ENCODE measurements at regions not wholly inside any gene's neighbourhood (a gene's known extent, or its start where the extent isn't known, plus 50 kb on each side); places are given as distances from the start of the nearest gene placed in this dataset.
A peak's percentile ranks its signal among the peaks of the same experiment; 100 is the strongest.

- in situ Hi-C loops (cut with HindIII; ENCODE audit: low pct_ligation_motif_present, low sequenced_read_pairs) = no loop called here
- no peak for TF ChIP-seq CTCF (IDR thresholded peaks at IDR 0.05; ENCODE audit: low read depth, low read length, missing control alignments)
- H3K36me3 ChIP-seq (replicated peaks) = no peaks in the 10 kb centered on the region
- no peak overlapping the region for H3K4me3 ChIP-seq (ENCODE audit: low read depth, low read length)
- H3K27me3 ChIP-seq (replicated peaks) = no peaks in the 10 kb centered on the region
- no peak overlapping the region for H3K27ac ChIP-seq
- DNase-seq = no peak
Measured at GRCh38 chr4:43337707-43338106, 445.2 kb downstream of the GRXCR1 start.

- no peak overlapping the region for H3K27ac ChIP-seq
- in situ Hi-C loops (cut with HindIII; ENCODE audit: low pct_ligation_motif_present, low sequenced_read_pairs) = no loop called here
Measured at GRCh38 chr4:43339435-43339834, 446.9 kb downstream of the GRXCR1 start.

GRCh38 chr4:43341741-43342140 is 449.2 kb downstream of the GRXCR1 start:
- no peak overlapping the region for H3K4me3 ChIP-seq (ENCODE audit: low read depth, low read length)
- H3K27ac ChIP-seq = no peak overlapping the region
- H3K36me3 ChIP-seq (replicated peaks) = no peaks in the 10 kb centered on the region
- H3K27me3 ChIP-seq (replicated peaks) = no peaks in the 10 kb centered on the region
- no peak for DNase-seq
- in situ Hi-C loops (cut with HindIII; ENCODE audit: low pct_ligation_motif_present, low sequenced_read_pairs) = no loop called here
- no peak for TF ChIP-seq CTCF (IDR thresholded peaks at IDR 0.05; ENCODE audit: low read depth, low read length, missing control alignments)

More at GRCh38 chr4:43339435-43339834, 446.9 kb downstream of the GRXCR1 start:
- Histone ChIP-seq H3K27me3 (replicated peaks) (no peaks in the 10 kb centered on the region), H3K36me3 (replicated peaks) (no peaks in the 10 kb centered on the region), H3K4me3 (ENCODE audit: low read depth, low read length) (no peak overlapping the region)
- DNase-seq = peak; percentile 13
- TF ChIP-seq CTCF (IDR thresholded peaks at IDR 0.05; ENCODE audit: low read depth, low read length, missing control alignments) = no peak

GRCh38 chr4:43343298-43343697 is 450.8 kb downstream of the GRXCR1 start:
- Histone ChIP-seq H3K27ac (no peak overlapping the region), H3K27me3 (replicated peaks) (no peaks in the 10 kb centered on the region), H3K36me3 (replicated peaks) (no peaks in the 10 kb centered on the region), H3K4me3 (ENCODE audit: low read depth, low read length) (no peak overlapping the region)
- in situ Hi-C loops (cut with HindIII; ENCODE audit: low pct_ligation_motif_present, low sequenced_read_pairs) = no loop called here
- no peak for TF ChIP-seq CTCF (IDR thresholded peaks at IDR 0.05; ENCODE audit: low read depth, low read length, missing control alignments)
- no peak for DNase-seq

- Histone ChIP-seq H3K4me3 (ENCODE audit: low read depth, low read length) (no peak overlapping the region), H3K27me3 (replicated peaks) (no peaks in the 10 kb centered on the region), H3K36me3 (replicated peaks) (no peaks in the 10 kb centered on the region), H3K27ac (no peak overlapping the region)
- in situ Hi-C loops (cut with HindIII; ENCODE audit: low pct_ligation_motif_present, low sequenced_read_pairs) = no loop called here
- no peak for DNase-seq
- no peak for TF ChIP-seq CTCF (IDR thresholded peaks at IDR 0.05; ENCODE audit: low read depth, low read length, missing control alignments)
Measured at GRCh38 chr4:43345323-43345925, 452.9 kb downstream of the GRXCR1 start.

GRCh38 chr4:43348591-43348990 is 456.1 kb downstream of the GRXCR1 start:
- no peaks in the 10 kb centered on the region for H3K27me3 ChIP-seq (replicated peaks)
- DNase-seq = no peak
- in situ Hi-C loops (cut with HindIII; ENCODE audit: low pct_ligation_motif_present, low sequenced_read_pairs) = no loop called here

More at GRCh38 chr4:43348591-43348990, 456.1 kb downstream of the GRXCR1 start:
- no peak overlapping the region for H3K4me3 ChIP-seq (ENCODE audit: low read depth, low read length)
- TF ChIP-seq CTCF (IDR thresholded peaks at IDR 0.05; ENCODE audit: low read depth, low read length, missing control alignments) = no peak
- H3K27ac ChIP-seq = no peak overlapping the region
- no peaks in the 10 kb centered on the region for H3K36me3 ChIP-seq (replicated peaks)
